ENCODE measurements at regions not wholly inside any gene's neighbourhood (a gene's known extent, or its start where the extent isn't known, plus 50 kb on each side); places are given as distances from the start of the nearest gene placed in this dataset.

GRCh38 chr2:42118754-42119569 lies 50.2 kb upstream of the EML4 start:
- Histone ChIP-seq H3K27me3 (ENCODE audit: insufficient read depth, low read length) (no peaks in the 10 kb centered on the region), H3K36me3 (ENCODE audit: control insufficient read depth in 1 of 2, insufficient read depth in 2 of 2, low read length in 2 of 2) (no peaks in the 10 kb centered on the region), H4K20me1 (ENCODE audit: insufficient read depth) (no peaks in the 10 kb centered on the region), H3K9me2 (ENCODE audit: insufficient read depth) (no peaks in the 10 kb centered on the region), H3K4me1 (ENCODE audit: control insufficient read depth in 1 of 2, insufficient read depth in 2 of 2, low read length in 2 of 2) (peaks cover 11 to 15% of the 10 kb centered on the region in 2 experiments), H2AFZ (ENCODE audit: low read depth, low read length, poor library complexity, severe bottlenecking) (no peak overlapping the region), H3K4me2 (ENCODE audit: low read length) (peak overlapping the region; percentile 51), H3K9ac (ENCODE audit: low read length) (no peak overlapping the region), H3K27ac (ENCODE audit: low read depth, low read length) (peak overlapping the region; percentile 28; the same call in 1 of the 2 replicates), H3K9me3 (ENCODE audit: control insufficient read depth in 1 of 2, insufficient read depth in 1 of 2, low read depth in 1 of 2, low read length in 2 of 2) (peaks cover 0 to 3% of the 10 kb centered on the region in 2 experiments; a peak in 1 of 4 replicates), H3K79me2 (ENCODE audit: insufficient read depth, low read length) (no peaks in the 10 kb centered on the region), H3K4me3 (replicated peaks in 1 of 2; ENCODE audit: low read depth in 1 of 2, low read length in 2 of 2) (no peak overlapping the region)
- ATAC-seq (no peak), DNase-seq (ENCODE audit: low read depth, low spot score) (no peak)
- ChIA-PET RAD21 (ENCODE audit: low non-redundant PET in 1 of 2, low total read pairs in 2 of 2, uncharacterized antibody in 2 of 2, unreplicated experiment in 2 of 2) (no interaction called here), POLR2A (no interaction called here), CTCF (no interaction called here)
- BruUV-seq (replicated peaks), result no TSS peak
- TF ChIP-seq SIN3A (IDR thresholded peaks at IDR 0.05; ENCODE audit: low read depth) (no peak), CTCF (IDR thresholded peaks at IDR 0.05 in 2 of 3, conservative IDR thresholded peaks at IDR 0.05 in 1 of 3; ENCODE audit: borderline replicate concordance in 1 of 3, insufficient read depth in 1 of 3, low read depth in 2 of 3, low read length in 2 of 3) (no peak), CBX3 (IDR thresholded peaks at IDR 0.05; ENCODE audit: low read depth) (no peak), EZH2phosphoT487 (IDR thresholded peaks at IDR 0.05; ENCODE audit: borderline replicate concordance) (no peak), CEBPB (IDR thresholded peaks at IDR 0.05; ENCODE audit: low read depth) (no peak), POLR2A (IDR thresholded peaks at IDR 0.05; ENCODE audit: borderline replicate concordance, extremely low read depth, insufficient read depth, insufficient read length) (no peak), POLR2AphosphoS5 (IDR thresholded peaks at IDR 0.05; ENCODE audit: low read depth, low read length) (no peak), EZH2 (IDR thresholded peaks at IDR 0.05) (no peak)
- intact Hi-C loops (cut with micrococcal nuclease), result no loop called here

Measured in HCT116 (cell line).